Adrenal gland (tissue), 5 donors: ENCODE measurements at regions not wholly inside any gene's neighbourhood (a gene's known extent, or its start where the extent isn't known, plus 50 kb on each side); places are given as distances from the start of the nearest gene placed in this dataset.

Experiments
- CTCF ChIP-seq, 6 experiments: fragments of 450-650 bp in 4 of 6; fragments of 200-600 bp in 2 of 6; sonication (generic) in 1 of 6; IDR thresholded peaks; 1 replicate in 5 of 6; 2 replicates in 1 of 6; pipeline versions ENCODE4 v1.5.1 to v1.8.0; 2016 to 2021; ENCODE audit warnings: antibody characterized with exemption in 6 of 6, mild to moderate bottlenecking in 2 of 6, moderate library complexity in 1 of 6
- POLR2A ChIP-seq, 2 donors: fragments of 450-650 bp; IDR thresholded peaks; one replicate each; pipeline ENCODE4 v1.6.1; 2017; ENCODE audit warnings: antibody characterized with exemption in 2 of 2, mild to moderate bottlenecking in 2 of 2, moderate library complexity in 1 of 2
- donor health status: DM: no; HTN: no; CAD: no.

DNA sequence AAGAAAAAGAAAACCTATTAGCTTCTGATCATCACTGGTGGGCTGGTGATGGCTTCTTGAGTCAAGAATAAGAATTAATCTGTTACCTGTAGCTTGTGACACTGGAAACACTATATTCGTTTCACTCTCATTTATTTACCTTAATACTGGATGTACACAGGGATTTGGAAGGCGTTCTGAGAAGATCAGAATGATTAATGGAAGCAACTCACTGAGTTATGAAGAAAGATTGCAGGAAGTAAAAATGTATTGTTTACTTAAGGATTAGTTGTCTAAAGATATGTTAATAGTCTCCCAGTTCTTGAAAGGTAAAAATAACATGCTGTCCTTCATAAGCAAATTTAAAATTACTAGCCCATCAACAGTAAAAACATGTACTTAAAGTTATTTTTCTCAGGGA, 644.9 kb upstream of the NCAM2 start:
- no peak for TF ChIP-seq CTCF (IDR thresholded peaks at IDR 0.05)
- TF ChIP-seq POLR2A (IDR thresholded peaks at IDR 0.05): no peak
